GM18499 (cell line): ENCODE measurements at regions not wholly inside any gene's neighbourhood (a gene's known extent, or its start where the extent isn't known, plus 50 kb on each side); places are given as distances from the start of the nearest gene placed in this dataset.

Experiments used
- ATAC-seq: cut with Tn5 transposase; IDR thresholded peaks from one replicate; pipeline ENCODE4 v1.9.1; 2021; ENCODE audit warnings: moderate number of reproducible peaks; ENCODE audit not compliant: insufficient read depth, unreplicated experiment

DNA sequence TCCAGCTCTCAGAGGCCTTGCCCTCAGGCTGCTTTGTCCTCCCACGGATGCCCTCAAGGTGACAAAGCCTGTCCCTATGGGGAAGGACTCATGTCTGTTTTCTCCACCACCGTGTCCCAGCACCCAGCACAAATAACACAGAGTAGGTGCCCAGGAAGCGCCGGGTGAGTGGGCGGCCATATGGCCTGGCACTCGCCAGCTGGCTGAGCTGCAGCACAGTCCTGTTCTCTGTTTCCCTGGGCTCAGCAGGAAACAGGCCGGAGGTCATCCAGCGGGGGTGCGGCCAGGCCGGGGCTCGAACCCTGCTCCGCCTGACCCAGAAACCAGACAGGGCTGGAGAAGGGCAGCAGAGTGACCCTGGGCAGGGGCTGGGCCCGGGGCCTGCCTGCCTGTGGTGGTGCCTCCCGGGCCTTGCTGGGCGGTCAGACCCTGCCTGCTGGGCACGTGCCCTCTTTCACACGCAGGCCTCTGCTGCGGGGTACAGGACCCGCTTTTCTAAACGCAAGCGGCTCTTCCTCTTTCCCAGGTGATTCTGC, 139.0 kb upstream of the CIBAR2 start:
- no peak for ATAC-seq

DNA sequence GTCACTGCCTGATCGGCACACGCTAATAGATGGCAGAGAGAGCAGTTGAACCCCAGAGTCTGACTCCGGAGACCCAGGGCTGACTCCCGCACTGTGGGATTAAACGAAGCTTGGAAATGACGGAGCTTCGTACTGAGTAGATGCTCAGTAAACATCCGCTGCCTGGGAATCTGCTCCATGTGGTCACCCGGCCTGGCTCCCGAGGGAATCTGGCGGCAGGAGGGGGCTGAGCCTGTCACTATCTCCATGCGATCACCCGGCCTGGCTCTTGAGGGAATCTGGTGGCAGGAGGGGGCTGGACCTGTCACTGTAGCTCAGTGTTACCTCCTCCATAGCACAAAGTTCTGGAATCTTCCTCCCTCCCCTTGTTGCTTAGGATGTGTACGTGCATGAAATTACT, 139.7 kb upstream of the CIBAR2 start:
- no peak for ATAC-seq

DNA sequence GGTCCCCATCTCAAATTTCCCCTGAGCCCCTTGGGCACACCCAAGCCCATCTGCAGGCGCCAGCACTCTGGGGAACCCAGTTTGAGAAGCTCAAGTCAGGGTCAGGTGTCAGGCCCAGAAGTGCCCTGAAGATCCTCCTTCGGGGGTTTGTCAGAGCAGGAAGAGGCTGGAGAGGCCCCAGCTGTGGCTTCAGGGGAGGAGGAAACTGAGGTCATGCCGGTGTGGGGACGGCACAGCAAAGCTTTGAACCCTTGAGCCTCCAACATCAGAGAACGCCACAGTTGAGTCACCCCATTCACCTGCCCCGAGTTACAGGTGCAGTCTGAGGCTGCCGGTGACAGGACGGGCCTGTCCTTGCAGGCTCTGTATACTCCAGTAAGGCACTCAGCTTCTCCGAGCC, 140.2 kb upstream of the CIBAR2 start:
- ATAC-seq: no peak

DNA sequence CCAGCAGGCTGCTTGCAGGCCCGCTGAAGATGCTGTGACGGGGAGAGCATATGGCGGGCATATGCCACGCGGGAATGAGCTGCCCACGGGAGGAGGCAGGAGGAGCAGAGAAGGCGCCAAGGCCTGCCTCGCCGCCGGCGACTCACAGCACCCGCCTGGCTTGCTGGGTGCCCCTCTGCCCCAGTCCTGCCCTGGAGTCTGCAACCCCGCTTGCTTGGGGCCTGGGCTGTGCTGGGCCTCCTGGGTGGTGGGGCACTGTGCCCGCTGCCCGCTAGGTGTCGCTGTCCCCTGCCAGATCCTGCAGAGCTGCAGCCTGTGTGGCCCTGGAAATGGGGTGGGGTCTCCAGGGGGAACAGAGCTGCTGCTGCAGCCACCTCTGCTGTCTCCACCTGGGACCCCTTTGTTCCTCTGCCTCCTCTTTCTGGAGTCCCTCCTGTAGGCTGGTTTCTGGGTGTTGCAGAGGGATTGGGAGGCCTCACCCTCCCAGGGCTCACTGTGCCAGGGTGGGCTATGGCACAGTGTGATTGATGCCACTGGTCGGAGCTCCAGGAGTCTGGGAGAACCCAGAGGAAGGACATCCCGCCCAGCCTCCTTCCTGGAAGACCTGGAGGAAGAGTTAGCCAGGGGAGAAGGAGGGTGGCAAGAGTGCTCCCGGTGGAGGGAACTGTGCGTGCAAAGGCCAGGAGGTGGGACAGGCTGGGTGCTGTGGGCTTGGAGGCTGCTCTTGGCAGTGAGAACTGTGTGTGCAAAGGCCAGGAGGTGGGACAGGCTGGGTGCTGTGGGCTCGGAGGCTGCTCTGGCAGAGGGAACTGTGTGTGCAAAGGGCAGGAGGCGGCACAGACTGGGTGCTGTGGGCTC, 141.0 kb upstream of the CIBAR2 start:
- ATAC-seq: no peak

DNA sequence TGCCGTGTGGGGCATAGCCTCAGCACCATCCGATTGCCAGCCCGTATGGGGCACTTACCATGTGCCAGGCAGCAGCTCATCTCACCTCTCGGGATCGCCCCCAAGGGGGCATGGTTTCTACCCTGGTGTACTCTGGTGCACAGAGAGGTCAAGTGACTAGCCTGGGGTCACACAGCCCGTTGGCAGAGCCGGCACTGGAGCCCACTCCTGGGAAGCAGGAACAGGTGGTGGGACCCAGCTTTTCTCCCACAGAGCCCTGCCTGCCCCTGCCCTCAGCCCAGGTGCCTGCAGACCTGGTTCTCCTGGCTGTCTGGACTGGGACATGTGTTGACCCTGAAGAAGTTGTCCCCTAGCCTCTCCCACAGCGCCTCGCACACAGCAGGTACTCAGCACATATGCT, 141.8 kb upstream of the CIBAR2 start:
- ATAC-seq: no peak

DNA sequence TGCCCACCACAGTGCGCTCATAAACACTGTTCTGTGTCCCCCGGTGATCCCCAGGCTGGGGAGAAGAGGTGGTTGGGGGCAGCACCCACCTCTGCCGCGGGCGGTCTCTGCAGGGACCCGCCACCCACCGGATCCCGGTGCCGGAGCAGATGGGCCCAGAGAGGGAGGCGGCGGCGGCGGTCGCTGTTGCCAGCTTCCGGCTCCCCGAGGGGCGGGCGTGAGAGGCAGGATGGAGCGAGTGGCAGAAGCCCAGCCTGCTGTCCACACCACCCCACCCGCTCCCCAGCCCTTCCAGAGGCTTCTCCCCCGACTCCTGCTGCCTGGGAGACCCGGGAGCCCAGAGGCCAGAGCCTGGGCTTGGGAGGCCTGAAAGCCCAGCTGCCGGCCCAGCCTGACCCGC, 142.6 kb upstream of the CIBAR2 start:
- no peak for ATAC-seq

DNA sequence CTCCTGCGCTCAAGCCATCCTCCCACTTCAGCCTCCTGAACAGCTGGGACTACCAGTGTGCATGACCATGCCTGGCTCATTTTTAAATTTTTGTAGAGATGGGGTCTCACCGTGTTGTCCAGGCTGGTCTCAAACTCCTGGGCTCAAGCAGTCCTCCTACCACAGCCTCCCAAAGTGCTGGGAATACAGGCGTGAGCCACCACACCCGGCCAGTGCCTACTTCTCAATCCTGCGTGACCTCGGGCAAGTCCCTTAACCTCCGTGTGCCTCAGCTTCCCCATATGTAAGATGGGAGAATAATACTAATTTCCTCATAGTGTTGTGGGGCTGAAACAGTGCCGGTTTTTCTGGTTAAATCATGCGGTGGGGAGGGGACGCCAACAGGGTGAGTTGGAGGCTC, 143.5 kb upstream of the CIBAR2 start:
- ATAC-seq: no peak

DNA sequence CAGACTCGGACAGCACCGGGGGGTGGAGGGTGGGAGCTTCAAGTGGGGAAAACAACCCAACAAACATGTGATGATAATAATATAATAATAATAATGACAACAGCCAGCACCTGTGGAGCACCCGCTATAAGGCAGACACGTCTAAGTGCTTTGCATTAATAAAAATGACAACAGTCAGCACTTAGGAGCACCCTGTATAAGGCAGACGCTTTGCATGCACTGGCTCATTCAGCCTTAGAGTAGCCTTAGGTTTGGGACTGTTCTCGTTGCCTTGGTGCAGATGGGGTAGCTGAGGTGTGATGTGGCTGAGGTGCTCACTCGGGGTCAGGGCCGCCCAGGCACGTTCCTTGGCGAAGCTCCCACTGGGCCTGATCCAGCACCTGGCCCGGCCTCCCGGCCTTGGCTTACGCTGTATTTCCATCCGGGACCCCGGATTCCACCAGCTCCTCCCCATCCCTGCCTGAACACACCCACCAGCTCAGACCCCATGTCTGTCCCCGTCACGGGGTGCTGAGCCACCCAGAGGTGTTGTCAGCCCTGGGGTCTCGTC, 144.0 kb upstream of the CIBAR2 start:
- ATAC-seq: no peak

DNA sequence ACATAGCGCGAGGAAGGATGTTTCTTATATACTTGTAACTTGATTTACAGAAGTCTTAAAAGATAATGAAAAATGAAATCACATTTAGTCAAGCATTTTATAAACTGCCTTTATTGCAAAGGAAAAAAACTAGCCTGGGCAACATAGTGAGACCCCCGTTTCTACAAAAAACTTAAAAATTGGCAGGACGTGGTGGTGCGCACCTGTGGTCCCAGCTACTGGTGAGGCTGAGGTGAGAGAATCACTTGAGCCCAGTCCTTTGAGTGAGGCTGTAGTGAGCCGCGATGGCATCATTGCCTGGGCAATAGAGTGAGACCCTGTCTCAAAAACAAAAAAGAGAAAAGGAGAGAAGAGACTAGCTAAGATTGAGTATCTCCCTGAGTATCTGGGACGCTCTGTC, 145.2 kb upstream of the CIBAR2 start:
- no peak for ATAC-seq

DNA sequence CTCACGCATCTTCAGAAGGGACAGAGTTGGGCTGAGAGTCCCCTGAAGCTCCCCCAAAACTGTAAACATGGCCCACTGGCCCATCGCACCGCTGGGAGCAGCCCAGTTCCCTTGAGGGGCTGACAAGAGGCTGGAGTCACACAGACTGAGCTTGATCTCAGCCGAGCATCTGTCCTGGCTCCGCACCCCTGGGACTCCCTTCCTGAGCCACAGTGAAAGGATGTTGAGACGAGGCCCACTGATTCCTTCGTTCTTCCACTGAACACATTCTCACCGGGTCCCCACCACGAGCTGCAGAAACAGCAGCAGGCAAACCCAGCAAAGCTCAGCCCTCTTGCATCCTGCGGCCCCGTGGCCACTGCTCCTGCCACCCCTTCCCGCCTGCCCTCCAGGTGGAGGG, 145.9 kb upstream of the CIBAR2 start:
- no peak for ATAC-seq

DNA sequence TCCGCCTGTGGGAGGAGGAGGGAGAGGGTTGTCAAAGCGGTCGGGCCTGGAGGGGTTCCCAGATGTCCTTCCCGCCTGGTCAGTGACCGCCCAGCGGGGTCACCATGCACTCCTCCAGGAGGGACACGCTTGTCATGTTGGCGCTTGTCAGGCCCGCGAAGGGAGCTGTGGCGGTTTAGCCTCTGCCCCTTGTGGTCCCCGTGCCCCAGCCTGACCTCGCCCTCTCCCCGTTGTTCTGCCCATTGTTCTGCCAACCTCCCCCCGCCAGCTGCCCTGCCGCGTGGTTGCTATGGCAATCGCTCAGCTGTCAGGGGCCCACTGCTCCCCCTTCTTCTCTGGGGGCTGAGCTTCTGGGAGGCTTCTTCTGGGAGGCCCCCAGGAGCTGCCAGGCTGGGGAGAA, 146.4 kb upstream of the CIBAR2 start:
- ATAC-seq: no peak

DNA sequence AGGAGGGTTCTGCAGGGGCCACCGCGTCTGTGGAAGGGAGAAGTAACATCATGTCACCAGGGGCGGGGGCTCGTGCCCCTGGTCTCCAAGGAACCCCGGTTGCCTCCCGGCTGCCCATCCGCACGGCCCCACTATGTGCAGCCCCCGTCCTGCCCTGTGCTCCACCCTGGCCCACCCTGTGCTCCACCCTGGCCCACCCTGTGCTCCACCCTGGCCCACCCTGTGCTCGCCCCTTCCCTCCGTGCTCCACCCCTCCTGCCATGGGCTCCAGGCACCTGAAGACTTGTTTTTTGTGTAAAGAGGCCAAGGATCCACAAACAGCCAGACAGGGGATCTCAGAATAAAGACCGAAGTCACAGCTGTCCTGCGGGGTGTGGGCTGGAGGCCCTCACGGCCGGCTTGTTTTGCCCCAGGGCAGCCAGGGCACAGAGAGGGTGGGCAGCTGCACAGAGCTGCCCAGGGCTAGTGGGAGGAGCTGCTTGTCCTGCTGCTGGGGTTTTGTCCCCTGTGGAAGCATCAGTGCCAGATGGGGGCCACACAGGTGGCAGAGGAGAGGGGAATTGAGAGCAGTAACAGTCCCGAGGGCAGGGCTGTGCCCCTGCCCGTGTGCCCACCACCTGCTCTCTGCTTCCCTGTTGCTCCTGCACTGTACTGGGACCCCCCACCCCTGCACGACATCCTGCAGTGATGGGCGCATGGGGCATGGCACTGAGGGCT, 147.0 kb upstream of the CIBAR2 start:
- no peak for ATAC-seq

DNA sequence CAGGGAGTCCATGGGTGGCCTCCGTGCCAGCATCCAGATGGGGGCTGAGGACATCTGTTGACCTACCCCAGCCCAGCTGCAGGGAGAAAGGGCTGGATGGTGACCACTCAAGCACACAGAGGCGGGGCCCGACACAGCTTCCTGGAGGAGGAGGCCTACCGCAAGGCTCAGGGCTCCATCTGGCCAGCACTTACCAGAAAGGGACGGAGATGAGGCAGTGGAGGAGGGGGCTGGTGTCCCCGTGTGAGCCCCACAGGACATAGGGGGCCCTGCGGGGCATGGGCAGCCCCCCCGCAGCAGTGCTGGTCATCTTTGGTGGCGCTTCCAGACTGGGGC, 147.5 kb upstream of the CIBAR2 start:
- ATAC-seq: no peak

DNA sequence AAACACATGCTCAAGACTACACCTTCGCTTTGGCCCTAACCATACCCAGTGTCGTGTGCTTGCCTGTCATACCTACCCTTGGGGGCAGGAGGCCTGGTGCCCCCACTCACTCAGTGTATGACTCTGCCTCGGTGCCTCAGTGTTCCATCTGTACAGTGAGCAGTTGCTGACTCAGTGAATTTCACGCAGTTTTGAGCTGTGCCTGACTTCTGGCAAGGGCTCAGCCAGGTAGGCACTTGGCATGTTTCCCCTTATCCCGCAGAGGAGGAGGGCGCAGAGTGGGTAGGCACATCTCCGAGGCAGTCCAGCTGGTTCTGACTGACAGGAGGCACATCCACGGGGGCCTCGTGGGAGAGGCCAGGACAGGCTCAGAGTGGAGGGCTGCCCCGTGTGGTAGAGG, 148.9 kb upstream of the CIBAR2 start:
- no peak for ATAC-seq

DNA sequence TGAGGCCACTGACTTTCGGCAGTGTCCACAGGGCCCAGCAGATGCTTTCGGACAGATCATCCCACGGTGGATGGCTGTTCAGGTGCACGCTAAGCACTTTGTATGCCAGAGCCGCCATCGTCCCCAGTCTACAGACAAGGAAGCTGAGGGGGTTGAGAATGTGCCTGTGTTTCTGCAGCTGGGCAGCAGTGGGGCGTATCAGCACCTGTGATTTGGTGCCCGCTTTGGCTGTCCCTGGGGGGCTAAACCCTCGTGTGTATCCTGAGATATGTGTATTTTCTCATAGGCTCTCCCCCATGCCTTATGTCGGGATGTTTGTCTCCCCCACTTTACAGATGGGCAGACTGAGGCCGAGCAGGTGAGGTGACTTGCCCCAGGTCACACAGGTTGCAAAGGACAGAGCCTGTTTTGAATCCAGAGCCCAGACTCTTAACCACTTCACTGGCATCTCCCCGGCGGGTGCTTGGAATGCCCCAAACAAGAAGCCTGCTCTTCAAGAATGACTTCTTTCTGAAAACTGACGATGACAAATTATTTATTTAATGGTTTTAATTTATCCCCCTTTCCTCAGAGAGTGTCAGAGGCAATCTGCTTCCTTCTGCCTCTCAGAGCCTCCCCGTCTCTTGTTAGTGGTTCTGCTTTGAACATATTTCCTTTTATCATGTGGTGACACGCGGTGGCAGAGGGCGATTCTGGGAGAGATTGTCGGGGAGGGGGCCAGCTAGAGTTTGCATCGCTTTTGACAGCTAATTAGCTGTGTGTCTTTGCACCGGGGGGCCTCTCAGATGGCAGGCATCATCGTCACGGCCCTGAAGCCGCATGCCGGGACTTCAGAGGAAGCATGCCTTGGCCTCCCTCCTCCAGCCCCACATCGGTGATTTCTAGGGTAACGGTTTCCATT, 149.6 kb upstream of the CIBAR2 start:
- ATAC-seq: no peak

DNA sequence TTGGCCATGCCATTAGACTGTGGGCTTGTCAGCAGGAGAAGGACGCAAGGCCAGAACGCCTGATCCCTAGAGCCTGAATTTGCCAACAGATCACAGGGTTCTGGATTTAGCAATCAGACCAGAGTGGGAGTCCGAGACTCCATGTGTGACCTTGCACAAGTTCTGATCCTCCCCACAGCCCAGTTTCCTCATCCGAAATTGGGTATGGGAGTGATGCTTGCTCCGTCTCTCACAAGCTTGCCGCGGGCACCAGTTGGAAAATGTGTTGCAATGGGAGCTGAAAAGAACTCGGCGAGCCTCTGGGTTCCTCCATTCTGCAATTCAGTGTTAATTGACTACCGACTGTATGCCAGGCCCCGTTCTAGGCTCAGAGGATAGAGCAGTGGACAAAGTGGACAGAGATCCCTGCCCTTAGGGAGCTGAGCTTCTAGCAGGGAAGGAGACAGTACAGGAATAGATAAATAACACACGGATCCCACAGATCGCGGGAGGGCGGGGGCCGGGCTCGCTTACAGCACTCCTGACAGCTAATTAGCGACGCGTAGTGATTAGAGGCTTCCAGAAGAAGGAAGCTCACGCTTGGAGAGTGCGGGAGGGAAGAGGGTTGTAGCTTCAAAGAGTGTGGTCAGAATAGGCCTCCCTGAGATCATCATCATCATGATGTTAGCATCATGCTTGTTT, 150.4 kb upstream of the CIBAR2 start:
- ATAC-seq: no peak

DNA sequence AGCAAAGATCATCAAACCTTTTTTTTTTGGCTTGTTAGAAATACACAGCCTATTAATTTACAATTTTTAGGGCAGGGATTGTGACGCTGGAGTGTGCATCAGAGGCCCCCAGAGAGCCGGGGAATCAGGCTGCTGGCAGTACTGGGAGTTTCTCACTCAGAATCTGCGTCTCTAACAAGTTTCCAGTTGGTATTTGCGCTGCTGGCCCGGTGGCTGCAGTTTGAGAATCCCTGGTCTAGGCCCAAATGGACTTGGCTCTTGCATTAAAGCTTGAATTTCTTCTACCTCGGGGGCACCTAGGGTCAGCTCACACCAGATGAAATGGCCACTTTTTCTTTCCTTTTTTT, 150.9 kb upstream of the CIBAR2 start:
- no peak for ATAC-seq

DNA sequence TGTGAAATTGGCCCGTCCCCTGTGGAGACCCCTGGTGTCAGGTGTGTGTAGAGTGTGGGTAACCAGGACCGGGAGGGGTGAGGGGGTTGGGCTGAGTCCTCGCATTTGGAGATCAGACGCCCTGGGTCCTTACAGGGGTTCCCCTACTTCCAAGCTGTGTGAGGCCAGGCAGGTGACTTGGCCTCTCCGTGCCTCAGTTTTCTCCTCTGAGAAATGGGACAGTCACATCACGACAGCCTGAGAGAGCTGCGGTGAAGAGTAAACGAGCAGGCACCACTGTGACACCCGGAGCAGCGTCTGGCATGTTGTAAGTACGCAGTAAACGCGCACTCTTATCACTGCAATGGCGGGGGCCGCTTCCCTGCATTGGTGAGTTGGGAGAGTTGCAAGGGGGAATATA, 152.5 kb upstream of the CIBAR2 start:
- ATAC-seq: no peak

DNA sequence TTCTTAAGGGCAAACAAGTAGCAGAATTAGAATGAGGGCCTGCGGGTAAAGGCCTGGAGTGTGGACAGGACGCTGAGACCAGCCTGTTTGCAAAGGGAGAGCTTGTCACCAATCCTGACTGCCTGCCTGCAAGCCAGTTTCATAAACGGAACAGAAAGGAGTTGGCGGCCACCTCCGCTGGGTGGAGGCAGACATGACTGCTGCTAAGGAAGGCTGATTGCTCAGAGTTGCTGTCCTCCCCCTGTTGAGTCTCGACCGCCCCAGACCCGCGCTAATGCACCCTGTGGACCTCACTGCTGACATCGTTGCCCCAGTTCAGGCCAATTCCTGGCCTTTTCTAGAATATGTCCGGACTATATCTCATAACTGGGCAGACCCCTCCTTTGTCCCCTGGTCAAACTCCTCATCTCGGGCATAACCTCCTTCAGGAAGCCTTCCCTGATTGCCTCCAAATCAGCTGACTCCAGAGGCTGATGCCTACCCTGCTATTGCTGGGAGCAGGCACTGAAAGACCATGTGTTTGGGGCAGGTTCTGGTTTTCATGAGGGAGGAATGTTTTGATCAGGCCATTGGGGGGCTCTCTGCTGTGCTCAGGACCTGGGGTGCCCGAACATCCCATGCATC, 153.0 kb upstream of the CIBAR2 start:
- ATAC-seq: no peak

DNA sequence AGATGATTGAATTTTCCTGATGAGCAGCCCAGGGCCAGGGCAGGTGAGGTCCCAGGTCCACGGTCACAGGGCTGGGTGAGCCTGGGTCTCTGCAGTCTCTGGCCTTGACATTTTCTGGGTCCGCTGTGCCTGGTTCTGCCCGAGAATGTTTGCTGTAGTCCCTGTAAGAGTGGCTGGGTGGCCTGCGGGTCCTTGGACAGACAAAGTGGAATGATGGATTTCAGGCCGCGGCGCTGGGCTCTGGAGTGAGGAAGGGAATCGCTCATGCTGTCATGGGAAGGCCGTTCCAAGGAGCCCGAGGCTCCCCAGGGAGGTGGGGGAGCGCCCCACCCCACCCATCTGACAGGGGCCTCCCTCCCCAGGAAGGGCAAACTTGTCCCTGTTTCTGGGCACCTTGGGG, 153.5 kb upstream of the CIBAR2 start:
- ATAC-seq: no peak
